Skeletal muscle cell (primary cell): ENCODE measurements at regions not wholly inside any gene's neighbourhood (a gene's known extent, or its start where the extent isn't known, plus 50 kb on each side); places are given as distances from the start of the nearest gene placed in this dataset.
A peak's percentile ranks its signal among the peaks of the same experiment; 100 is the strongest.
"Not testable (repeated sequence)": the region's sequence is repeated elsewhere in the genome, so short reads cannot be mapped to it uniquely, and the experiment has no call there.

Experiments used
- DNase-seq: peaks from one replicate; pipeline ENCODE4 v3.0.0-alpha.2; 2010; ENCODE audit warnings: low read depth
- H3K4me3 ChIP-seq: 2 replicates; pipeline ENCODE4 v1.5.1; 2011; ENCODE audit warnings: low read depth, mild to moderate bottlenecking, control low read depth, low read length, moderate library complexity

- H3K4me3 ChIP-seq, result no peak overlapping the region
- DNase-seq, result no peak
These were observed 498.6 kb downstream of the GRXCR1 start for GRCh38 chr4:43391069-43391468.

- DNase-seq, result no peak
- H3K4me3 ChIP-seq, result no peak overlapping the region
These were observed 502.5 kb downstream of the GRXCR1 start for GRCh38 chr4:43394976-43395375.

- DNase-seq, result no peak
- no peak overlapping the region for H3K4me3 ChIP-seq
These were observed 507.2 kb downstream of the GRXCR1 start for GRCh38 chr4:43399726-43400125.

GRCh38 chr4:43402393-43402792 is 509.9 kb downstream of the GRXCR1 start:
- no peak overlapping the region for H3K4me3 ChIP-seq

GRCh38 chr4:43410636-43411035 is 518.1 kb downstream of the GRXCR1 start:
- DNase-seq, result no peak
- no peak overlapping the region for H3K4me3 ChIP-seq

More at GRCh38 chr4:43402393-43402792, 509.9 kb downstream of the GRXCR1 start:
- DNase-seq, result no peak

- no peak overlapping the region for H3K4me3 ChIP-seq
- DNase-seq, result no peak
These were observed 518.7 kb downstream of the GRXCR1 start for GRCh38 chr4:43411226-43411625.

GRCh38 chr4:43423276-43423675 is 530.8 kb downstream of the GRXCR1 start:
- no peak for DNase-seq
- no peak overlapping the region for H3K4me3 ChIP-seq

DNA sequence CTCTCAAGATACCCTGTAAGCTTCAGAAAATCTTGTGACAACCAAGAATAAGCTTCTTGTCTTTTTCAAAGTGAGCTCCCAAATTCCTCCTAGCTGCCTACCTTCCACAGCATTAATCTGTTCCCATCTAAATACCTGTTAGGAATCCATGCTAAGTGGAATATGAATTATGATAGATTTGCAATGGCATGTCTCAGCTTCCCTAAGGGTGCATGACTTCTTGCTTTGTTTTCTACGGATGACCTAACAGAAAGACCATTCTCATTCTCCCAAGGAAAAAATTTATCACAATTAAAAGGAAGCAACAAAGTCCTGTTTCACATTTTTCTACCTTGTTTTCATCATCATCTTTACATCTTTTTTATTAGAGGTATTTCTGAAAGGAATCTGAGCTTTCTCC is 532.7 kb downstream of the GRXCR1 start:
- no peak for DNase-seq
- no peak overlapping the region for H3K4me3 ChIP-seq

DNA sequence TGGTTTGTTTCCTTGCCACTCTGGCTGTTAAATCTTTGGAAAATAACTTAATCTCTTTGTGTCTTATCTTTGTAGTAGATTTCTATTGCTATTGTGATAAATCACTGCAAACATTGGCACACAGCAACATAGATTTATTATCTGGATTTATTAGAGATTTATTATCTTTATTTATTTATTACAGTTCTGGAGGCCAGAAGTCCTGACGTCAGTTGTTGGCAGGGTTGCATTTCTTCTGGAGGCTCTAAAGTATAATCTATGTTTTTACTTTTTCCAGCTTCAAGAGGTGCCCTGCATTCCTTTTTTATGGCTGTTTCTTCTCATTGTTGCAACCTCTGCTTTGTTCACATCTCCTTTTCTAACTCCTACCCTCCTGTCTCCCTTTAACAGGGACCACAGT is 542.8 kb downstream of the GRXCR1 start:
- no peak overlapping the region for H3K4me3 ChIP-seq
- DNase-seq, result no peak

DNA sequence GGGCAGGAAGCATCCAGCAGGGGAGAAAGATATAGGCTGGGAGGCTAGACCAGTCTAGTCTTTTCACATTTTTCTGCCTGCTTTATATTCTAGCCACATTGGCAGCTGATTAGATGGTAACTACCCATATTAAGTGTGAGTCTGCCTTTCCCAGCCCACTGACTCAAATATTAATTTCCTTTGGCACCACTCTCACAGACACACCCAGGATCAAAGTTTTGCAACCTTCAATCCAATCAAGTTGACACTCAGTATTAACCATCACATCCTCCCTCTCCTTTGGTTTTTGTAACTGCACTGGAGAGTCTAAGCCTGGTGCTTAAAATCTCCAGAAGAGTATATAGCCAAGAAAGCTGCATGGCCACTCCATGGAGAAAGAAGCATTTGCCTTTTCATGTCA is 560.4 kb downstream of the GRXCR1 start:
- DNase-seq, result no peak

DNA sequence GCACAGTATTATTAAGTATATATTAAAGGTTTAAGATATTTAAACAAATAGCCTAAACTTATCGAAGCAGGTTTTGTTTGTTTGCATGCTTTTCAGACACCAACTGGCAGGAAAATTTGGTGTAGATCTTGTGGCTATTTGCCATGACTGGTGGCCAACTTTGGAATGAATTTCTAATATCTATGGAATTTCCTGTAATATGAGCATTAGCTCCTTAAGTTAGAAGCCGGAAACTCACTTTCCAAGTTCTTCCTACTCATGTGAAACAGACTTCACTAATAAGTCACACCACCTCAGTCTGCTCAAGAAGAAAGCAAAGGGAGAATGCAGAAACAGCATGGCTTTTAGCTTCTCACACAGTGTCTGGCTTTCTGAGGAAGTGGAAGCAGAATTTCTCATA is 563.9 kb downstream of the GRXCR1 start:
- H3K4me3 ChIP-seq, result no peak overlapping the region
- DNase-seq, result peak; percentile 43

More for the DNA sequence above, 560.4 kb downstream of the GRXCR1 start:
- H3K4me3 ChIP-seq, result no peak overlapping the region

DNA sequence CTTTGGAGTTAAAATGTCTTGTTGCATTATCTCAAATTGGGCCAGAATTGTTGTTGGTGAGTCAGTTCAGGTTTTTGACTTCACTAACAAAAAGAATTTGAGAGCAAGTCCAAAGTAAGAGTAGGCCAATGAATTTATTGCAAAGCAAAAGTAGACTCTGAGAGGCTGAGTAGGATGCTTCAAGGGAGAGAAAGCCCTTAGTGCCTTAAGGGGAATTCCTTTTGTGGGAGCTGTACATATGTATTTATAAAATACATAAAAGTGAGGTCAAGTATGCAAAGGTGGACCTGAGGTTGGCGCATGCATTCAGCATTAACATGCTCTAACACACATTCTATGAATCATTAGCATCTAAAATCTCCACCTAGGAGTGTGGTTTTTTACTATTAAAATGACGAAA is 565.4 kb downstream of the GRXCR1 start:
- H3K4me3 ChIP-seq, result no peak overlapping the region
- DNase-seq, result no peak

DNA sequence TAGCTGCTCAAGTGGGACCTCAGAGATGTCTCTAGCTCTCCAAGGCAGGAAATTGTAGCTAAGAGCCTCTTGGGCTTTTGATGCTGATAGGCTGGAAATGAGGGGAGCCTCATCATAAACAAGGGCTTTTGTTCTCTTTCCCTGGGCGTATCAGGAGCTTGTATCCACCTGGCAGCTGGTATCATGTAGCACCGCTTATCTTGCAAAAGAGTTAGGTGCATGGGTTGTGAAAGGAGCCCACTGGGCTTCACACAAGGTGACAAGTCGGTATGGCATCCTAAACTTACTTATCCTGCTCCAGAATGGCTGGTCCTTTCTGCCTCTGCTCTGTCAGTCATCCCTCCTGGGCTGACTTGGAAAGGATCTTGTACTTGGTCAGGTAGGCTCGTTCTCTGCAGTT is 565.8 kb downstream of the GRXCR1 start:
- no peak for DNase-seq
- no peak overlapping the region for H3K4me3 ChIP-seq

- DNase-seq, result no peak
- H3K4me3 ChIP-seq, result no peak overlapping the region
These were observed 579.4 kb downstream of the GRXCR1 start for GRCh38 chr4:43471950-43472349.

DNA sequence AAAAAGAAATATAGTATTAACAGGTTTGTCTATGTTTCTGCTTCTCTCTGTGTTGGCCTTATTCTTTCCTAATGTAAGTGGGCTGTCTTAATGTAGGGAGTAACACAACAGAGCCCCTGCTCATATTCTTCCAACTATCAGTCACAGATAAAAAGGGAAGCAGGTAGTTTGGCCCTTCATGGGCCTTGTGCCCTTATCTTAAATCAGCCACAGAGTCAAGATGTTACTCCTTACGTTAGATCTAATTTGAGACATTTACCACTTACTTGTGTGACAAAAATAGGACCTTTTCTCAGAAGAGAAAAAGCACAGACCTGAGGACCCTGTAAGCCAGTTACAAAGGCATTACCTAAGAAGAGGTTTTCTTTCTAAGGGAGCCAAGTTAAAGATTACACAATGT is 589.0 kb downstream of the GRXCR1 start:
- no peak overlapping the region for H3K4me3 ChIP-seq
- DNase-seq, result no peak

- H3K4me3 ChIP-seq, result no peak overlapping the region
- DNase-seq, result no peak
These were observed 592.7 kb downstream of the GRXCR1 start for GRCh38 chr4:43485196-43485595.

GRCh38 chr4:43496188-43496587 is 603.7 kb downstream of the GRXCR1 start:
- no peak for DNase-seq
- H3K4me3 ChIP-seq, result no peak overlapping the region

GRCh38 chr4:43496602-43497001 is 604.1 kb downstream of the GRXCR1 start:
- no peak overlapping the region for H3K4me3 ChIP-seq
- DNase-seq, result no peak

- H3K4me3 ChIP-seq, DNase-seq: not testable (repeated sequence)
These were observed 613.3 kb downstream of the GRXCR1 start for GRCh38 chr4:43505823-43506222.

DNA sequence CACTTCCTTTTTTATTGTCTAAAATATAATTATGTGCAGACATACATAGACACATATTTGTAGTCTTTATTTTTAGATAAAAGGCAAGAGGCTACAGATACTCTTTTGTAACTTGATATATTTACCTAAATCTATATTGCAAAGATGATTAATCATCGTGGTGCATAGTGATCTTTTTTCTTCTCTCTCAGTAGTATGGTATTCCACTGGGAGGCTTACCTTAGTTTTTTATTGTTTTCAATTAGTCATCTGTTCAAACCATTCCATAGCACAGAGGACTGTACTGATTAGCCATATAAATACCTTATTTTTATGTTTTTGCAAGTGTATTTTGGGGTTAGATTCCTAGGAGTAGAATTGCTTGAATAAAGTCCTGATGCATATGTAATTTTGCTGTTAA is 619.7 kb downstream of the GRXCR1 start:
- no peak for DNase-seq
- no peak overlapping the region for H3K4me3 ChIP-seq

GRCh38 chr4:43525646-43526045 is 633.1 kb downstream of the GRXCR1 start:
- H3K4me3 ChIP-seq, result no peak overlapping the region
- no peak for DNase-seq

DNA sequence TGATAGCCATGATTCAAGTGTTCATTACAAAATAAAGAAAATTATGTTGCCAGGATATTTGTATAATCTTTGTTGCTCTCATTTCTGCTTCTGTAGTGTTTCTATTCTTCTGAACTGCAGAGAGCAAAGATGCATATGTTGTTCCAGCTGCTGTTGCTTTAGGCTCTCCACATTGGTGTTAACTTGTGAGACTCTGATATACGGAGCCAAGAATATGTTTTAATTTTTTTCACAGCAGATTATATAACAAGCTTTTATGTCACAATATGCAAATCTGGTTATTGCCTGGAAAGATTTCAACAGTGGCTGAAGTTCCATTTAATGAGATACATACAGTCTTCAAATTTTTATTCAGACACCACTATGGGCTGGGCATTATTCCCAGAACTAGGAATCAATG is 655.0 kb downstream of the GRXCR1 start:
- H3K4me3 ChIP-seq, result no peak overlapping the region
- no peak for DNase-seq
